ENCODE measurements at regions not wholly inside any gene's neighbourhood (a gene's known extent, or its start where the extent isn't known, plus 50 kb on each side); places are given as distances from the start of the nearest gene placed in this dataset.

GRCh38 chr2:223251656-223252229 lies 199.8 kb downstream of the KCNE4 start:
- intact Hi-C loops (cut with micrococcal nuclease; ENCODE audit: unreplicated experiment) (no loop called here), in situ Hi-C loops (cut with HindIII; ENCODE audit: extremely low pct_ligation_motif_present, low pct_unique_long_range_greater_than_20kb) (no loop called here)
- Histone ChIP-seq H3K9ac (ENCODE audit: insufficient read depth, low read depth, low read length) (no peak overlapping the region), H3K27ac (ENCODE audit: extremely low read length, insufficient read depth, low read length) (no peak overlapping the region), H3K4me3 (replicated peaks in 1 of 3; ENCODE audit: insufficient read depth in 1 of 3, low read depth in 2 of 3, low read length in 3 of 3) (no peak overlapping the region), H3K79me2 (ENCODE audit: insufficient read depth, low read length) (no peaks in the 10 kb centered on the region), H3K4me2 (ENCODE audit: low read depth, low read length) (no peak overlapping the region), H4K20me1 (ENCODE audit: insufficient read depth, low read length) (no peaks in the 10 kb centered on the region), H3K27me3 (ENCODE audit: control insufficient read depth in 1 of 2, insufficient read depth in 2 of 2, low read length in 2 of 2) (no peaks in the 10 kb centered on the region), H3K4me1 (ENCODE audit: insufficient read depth, low read length) (no peaks in the 10 kb centered on the region), H3K9me3 (ENCODE audit: low read length) (no peaks in the 10 kb centered on the region), H2AFZ (ENCODE audit: low read length) (no peak overlapping the region), H3K36me3 (replicated peaks in 1 of 2; ENCODE audit: control insufficient read depth in 1 of 2, insufficient read depth in 2 of 2, low read length in 2 of 2) (no peaks in the 10 kb centered on the region)
- 20% methylated on average over 10 of the region's 10 CpGs for WGBS (ENCODE audit: low lambda C conversion rate)
- no peak for ATAC-seq
- DNase-seq (ENCODE audit: low spot score), result no peak
- FAIRE-seq, result no peak
- BruUV-seq (replicated peaks), result no TSS peak
- ChIA-PET POLR2A (no interaction called here), CTCF (ENCODE audit: low intra/inter-chr PET ratio, low total read pairs) (no interaction called here)
- no peak for TF ChIP-seq MIER3 (CRISPR knock-in tag; IDR thresholded peaks at IDR 0.05; ENCODE audit: borderline replicate concordance)
- TF ChIP-seq NFIC (IDR thresholded peaks at IDR 0.05; ENCODE audit: low read length), result no peak
- TF ChIP-seq TRIM24 (CRISPR knock-in tag; IDR thresholded peaks at IDR 0.05), result no peak
- TF ChIP-seq, protein P1, sequence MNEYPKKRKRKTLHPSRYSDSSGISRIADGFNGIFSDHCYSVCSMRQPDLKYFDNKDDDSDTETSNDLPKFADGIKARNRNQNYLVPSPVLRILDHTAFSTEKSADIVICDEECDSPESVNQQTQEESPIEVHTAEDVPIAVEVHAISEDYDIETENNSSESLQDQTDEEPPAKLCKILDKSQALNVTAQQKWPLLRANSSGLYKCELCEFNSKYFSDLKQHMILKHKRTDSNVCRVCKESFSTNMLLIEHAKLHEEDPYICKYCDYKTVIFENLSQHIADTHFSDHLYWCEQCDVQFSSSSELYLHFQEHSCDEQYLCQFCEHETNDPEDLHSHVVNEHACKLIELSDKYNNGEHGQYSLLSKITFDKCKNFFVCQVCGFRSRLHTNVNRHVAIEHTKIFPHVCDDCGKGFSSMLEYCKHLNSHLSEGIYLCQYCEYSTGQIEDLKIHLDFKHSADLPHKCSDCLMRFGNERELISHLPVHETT (CRISPR knock-in tag; conservative IDR thresholded peaks at IDR 0.05), result no peak
- TF ChIP-seq, protein P2, sequence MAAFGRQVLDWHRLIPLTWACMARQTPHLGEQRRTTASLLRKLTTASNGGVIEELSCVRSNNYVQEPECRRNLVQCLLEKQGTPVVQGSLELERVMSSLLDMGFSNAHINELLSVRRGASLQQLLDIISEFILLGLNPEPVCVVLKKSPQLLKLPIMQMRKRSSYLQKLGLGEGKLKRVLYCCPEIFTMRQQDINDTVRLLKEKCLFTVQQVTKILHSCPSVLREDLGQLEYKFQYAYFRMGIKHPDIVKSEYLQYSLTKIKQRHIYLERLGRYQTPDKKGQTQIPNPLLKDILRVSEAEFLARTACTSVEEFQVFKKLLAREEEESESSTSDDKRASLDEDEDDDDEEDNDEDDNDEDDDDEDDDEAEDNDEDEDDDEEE (CRISPR knock-in tag; IDR thresholded peaks at IDR 0.05), result no peak
- no peak for TF ChIP-seq ZFX (CRISPR knock-in tag; IDR thresholded peaks at IDR 0.05; ENCODE audit: low read depth)
- TF ChIP-seq NFKB2 (CRISPR knock-in tag; IDR thresholded peaks at IDR 0.05; ENCODE audit: borderline replicate concordance), result no peak
- no peak for TF ChIP-seq XBP1 (CRISPR knock-in tag; IDR thresholded peaks at IDR 0.05)
- no peak for TF ChIP-seq SALL2 (CRISPR knock-in tag; IDR thresholded peaks at IDR 0.05)
- no peak for TF ChIP-seq MAFG (CRISPR knock-in tag; IDR thresholded peaks at IDR 0.05)
- TF ChIP-seq TBX2 (CRISPR knock-in tag; IDR thresholded peaks at IDR 0.05; ENCODE audit: borderline replicate concordance), result no peak
- TF ChIP-seq CBX1 (IDR thresholded peaks at IDR 0.05; ENCODE audit: low read depth), result no peak
- TF ChIP-seq, protein P3, sequence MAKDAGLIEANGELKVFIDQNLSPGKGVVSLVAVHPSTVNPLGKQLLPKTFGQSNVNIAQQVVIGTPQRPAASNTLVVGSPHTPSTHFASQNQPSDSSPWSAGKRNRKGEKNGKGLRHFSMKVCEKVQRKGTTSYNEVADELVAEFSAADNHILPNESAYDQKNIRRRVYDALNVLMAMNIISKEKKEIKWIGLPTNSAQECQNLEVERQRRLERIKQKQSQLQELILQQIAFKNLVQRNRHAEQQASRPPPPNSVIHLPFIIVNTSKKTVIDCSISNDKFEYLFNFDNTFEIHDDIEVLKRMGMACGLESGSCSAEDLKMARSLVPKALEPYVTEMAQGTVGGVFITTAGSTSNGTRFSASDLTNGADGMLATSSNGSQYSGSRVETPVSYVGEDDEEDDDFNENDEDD (CRISPR knock-in tag; IDR thresholded peaks at IDR 0.05; ENCODE audit: borderline replicate concordance), result no peak

Data from HepG2 (cell line).